HEK293 (cell line): ENCODE measurements at regions not wholly inside any gene's neighbourhood (a gene's known extent, or its start where the extent isn't known, plus 50 kb on each side); places are given as distances from the start of the nearest gene placed in this dataset.
A peak's percentile ranks its signal among the peaks of the same experiment; 100 is the strongest.

Experiments
- CTCF ChIA-PET: fragments of 350-600 bp; formaldehyde crosslinking; extraction: SDS; loops from one replicate; lab custom pipeline; 2021; ENCODE audit warnings: antibody characterized with exemption; lab: Yijun Ruan, JAX
- POLR2A ChIA-PET: fragments of 300-600 bp; formaldehyde crosslinking; extraction: SDS; loops from one replicate; lab custom pipeline; 2020; ENCODE audit warnings: antibody characterized with exemption, inconsistent platforms; lab: Yijun Ruan, JAX
- H3K27ac ChIP-seq: fragments of 200-500 bp; sonication (Bioruptor generic); 2 replicates; pipeline ENCODE4 v1.5.1; 2014; ENCODE audit warnings: low read depth, low read length, control low read depth, inconsistent platforms; ENCODE audit errors: extremely low read depth
- H3K36me3 ChIP-seq, 2 experiments: fragments of 200-500 bp in 1 of 2; sonication (Bioruptor generic) in 1 of 2; 1 replicate in 1 of 2; 2 replicates in 1 of 2; pipeline ENCODE4 v1.5.1; 2014 to 2017; ENCODE audit warnings: inconsistent platforms in 2 of 2, low read length in 2 of 2; ENCODE audit not compliant: control insufficient read depth in 2 of 2, insufficient read depth in 1 of 2
- H3K4me1 ChIP-seq: fragments of 200-500 bp; sonication (Bioruptor generic); 2 replicates; pipeline ENCODE4 v1.5.1; 2014; ENCODE audit warnings: mild to moderate bottlenecking, low read length, inconsistent platforms; ENCODE audit not compliant: control insufficient read depth, insufficient read depth
- H3K4me3 ChIP-seq: 2 replicates; pipeline ENCODE4 v1.5.1; 2011; ENCODE audit warnings: low read depth, mild to moderate bottlenecking, control low read depth, low read length, moderate library complexity
- H3K9me3 ChIP-seq: fragments of 200-500 bp; sonication (Bioruptor generic); 2 replicates; pipeline ENCODE4 v1.5.1; 2014; ENCODE audit warnings: low read depth, low read length, inconsistent platforms; ENCODE audit not compliant: control insufficient read depth, insufficient read depth
- FEZF1 ChIP-seq: fragments of 450-650 bp; formaldehyde crosslinking; IDR thresholded peaks from 2 replicates; pipeline ENCODE4 v1.5.1; 2016; ENCODE audit warnings: missing biosample characterization, missing genetic modification characterization
- PRDM6 ChIP-seq: fragments of 450-650 bp; formaldehyde crosslinking; IDR thresholded peaks from 2 replicates; pipeline ENCODE4 v1.5.1; 2017; ENCODE audit warnings: missing biosample characterization, missing genetic modification characterization
- SETDB1 ChIP-seq: IDR thresholded peaks from one replicate; pipeline ENCODE4 v1.6.1; 2017; ENCODE audit warnings: mild to moderate bottlenecking, low read length, moderate library complexity, mixed read lengths; ENCODE audit not compliant: insufficient read length
- SP7 ChIP-seq: fragments of 450-650 bp; formaldehyde crosslinking; IDR thresholded peaks from 2 replicates; pipeline ENCODE4 v1.5.1; 2016; ENCODE audit warnings: missing biosample characterization, missing genetic modification characterization
- WT1 ChIP-seq: fragments of 450-650 bp; formaldehyde crosslinking; IDR thresholded peaks from 2 replicates; pipeline ENCODE4 v1.5.1; 2016; ENCODE audit warnings: missing biosample characterization, missing genetic modification characterization
- ZFHX2 ChIP-seq: fragments of 450-650 bp; formaldehyde crosslinking; conservative IDR thresholded peaks from 2 replicates; pipeline ENCODE4 v1.5.1; 2016; ENCODE audit warnings: missing biosample characterization, missing genetic modification characterization
- ZNF140 ChIP-seq: fragments of 450-650 bp; formaldehyde crosslinking; IDR thresholded peaks from 2 replicates; pipeline ENCODE4 v1.5.1; 2016; ENCODE audit warnings: missing biosample characterization, missing genetic modification characterization
- ZNF292 ChIP-seq: fragments of 450-650 bp; formaldehyde crosslinking; IDR thresholded peaks from 2 replicates; pipeline ENCODE4 v1.5.1; 2016; ENCODE audit warnings: low read depth, missing biosample characterization, missing genetic modification characterization, borderline replicate concordance
- ZNF335 ChIP-seq: fragments of 450-650 bp; formaldehyde crosslinking; conservative IDR thresholded peaks from 2 replicates; pipeline ENCODE4 v1.5.1; 2016; ENCODE audit warnings: missing biosample characterization, missing genetic modification characterization
- ZNF510 ChIP-seq: fragments of 450-650 bp; formaldehyde crosslinking; IDR thresholded peaks from 2 replicates; pipeline ENCODE4 v1.5.1; 2018; ENCODE audit warnings: mild to moderate bottlenecking, missing genetic modification characterization, missing biosample characterization; ENCODE audit not compliant: insufficient replicate concordance
- ZNF792 ChIP-seq: fragments of 450-650 bp; formaldehyde crosslinking; IDR thresholded peaks from 2 replicates; pipeline ENCODE4 v1.5.1; 2016; ENCODE audit warnings: missing biosample characterization, missing genetic modification characterization
- TF ChIP-seq, protein P1 (sequence below): fragments of 450-650 bp; formaldehyde crosslinking; conservative IDR thresholded peaks from 2 replicates; pipeline ENCODE4 v1.5.1; 2016; ENCODE audit warnings: low read depth, missing biosample characterization, missing genetic modification characterization
- TF ChIP-seq, protein P2 (sequence below): fragments of 450-650 bp; formaldehyde crosslinking; IDR thresholded peaks from 2 replicates; pipeline ENCODE4 v1.5.1; 2016; ENCODE audit warnings: missing biosample characterization, missing genetic modification characterization
- TF ChIP-seq, protein P3 (sequence below): fragments of 450-650 bp; formaldehyde crosslinking; IDR thresholded peaks from 2 replicates; pipeline ENCODE4 v1.5.1; 2017; ENCODE audit warnings: missing biosample characterization, missing genetic modification characterization
- TF ChIP-seq, protein P4 (sequence below): fragments of 450-650 bp; formaldehyde crosslinking; IDR thresholded peaks from 2 replicates; pipeline ENCODE4 v1.5.0; 2017; ENCODE audit warnings: missing biosample characterization, missing genetic modification characterization, borderline replicate concordance

GRCh38 chr7:113232885-113233284 lies 114.5 kb upstream of the SMIM30 start (continued):
- TF ChIP-seq, protein P1, sequence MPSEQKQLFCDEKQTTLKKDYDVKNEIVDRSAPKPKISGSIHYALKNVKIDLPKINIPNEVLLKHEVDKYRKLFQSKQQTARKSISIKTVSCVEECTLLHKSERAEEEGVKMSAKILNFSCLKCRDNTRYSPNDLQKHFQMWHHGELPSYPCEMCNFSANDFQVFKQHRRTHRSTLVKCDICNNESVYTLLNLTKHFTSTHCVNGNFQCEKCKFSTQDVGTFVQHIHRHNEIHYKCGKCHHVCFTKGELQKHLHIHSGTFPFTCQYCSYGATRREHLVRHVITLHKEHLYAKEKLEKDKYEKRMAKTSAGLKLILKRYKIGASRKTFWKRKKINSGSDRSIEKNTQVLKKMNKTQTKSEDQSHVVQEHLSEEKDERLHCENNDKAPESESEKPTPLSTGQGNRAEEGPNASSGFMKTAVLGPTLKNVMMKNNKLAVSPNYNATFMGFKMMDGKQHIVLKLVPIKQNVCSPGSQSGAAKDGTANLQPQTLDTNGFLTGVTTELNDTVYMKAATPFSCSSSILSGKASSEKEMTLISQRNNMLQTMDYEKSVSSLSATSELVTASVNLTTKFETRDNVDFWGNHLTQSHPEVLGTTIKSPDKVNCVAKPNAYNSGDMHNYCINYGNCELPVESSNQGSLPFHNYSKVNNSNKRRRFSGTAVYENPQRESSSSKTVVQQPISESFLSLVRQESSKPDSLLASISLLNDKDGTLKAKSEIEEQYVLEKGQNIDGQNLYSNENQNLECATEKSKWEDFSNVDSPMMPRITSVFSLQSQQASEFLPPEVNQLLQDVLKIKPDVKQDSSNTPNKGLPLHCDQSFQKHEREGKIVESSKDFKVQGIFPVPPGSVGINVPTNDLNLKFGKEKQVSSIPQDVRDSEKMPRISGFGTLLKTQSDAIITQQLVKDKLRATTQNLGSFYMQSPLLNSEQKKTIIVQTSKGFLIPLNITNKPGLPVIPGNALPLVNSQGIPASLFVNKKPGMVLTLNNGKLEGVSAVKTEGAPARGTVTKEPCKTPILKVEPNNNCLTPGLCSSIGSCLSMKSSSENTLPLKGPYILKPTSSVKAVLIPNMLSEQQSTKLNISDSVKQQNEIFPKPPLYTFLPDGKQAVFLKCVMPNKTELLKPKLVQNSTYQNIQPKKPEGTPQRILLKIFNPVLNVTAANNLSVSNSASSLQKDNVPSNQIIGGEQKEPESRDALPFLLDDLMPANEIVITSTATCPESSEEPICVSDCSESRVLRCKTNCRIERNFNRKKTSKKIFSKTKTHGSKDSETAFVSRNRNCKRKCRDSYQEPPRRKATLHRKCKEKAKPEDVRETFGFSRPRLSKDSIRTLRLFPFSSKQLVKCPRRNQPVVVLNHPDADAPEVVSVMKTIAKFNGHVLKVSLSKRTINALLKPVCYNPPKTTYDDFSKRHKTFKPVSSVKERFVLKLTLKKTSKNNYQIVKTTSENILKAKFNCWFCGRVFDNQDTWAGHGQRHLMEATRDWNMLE (tag by site-specific recombination), result no peak
- no peak for TF ChIP-seq ZFHX2 (tag by site-specific recombination)

GRCh38 chr7:113230691-113231090 lies 112.3 kb upstream of the SMIM30 start:
- no peaks in the 10 kb centered on the region for H3K9me3 ChIP-seq
- no peaks in the 10 kb centered on the region for H3K4me1 ChIP-seq
- POLR2A ChIA-PET, result no interaction called here
- H3K27ac ChIP-seq, result no peak overlapping the region
- CTCF ChIA-PET, result interaction anchor here (1.4 kb wide), 1 partner anchor 71 kb away, joined by 3 read pairs; no protein-coding TSS in a partner anchor
- no peaks in the 10 kb centered on the region for H3K36me3 ChIP-seq
- TF ChIP-seq SETDB1, result no peak
- TF ChIP-seq ZNF510 (tag by site-specific recombination), result no peak
- TF ChIP-seq ZNF792 (tag by site-specific recombination), result no peak
- no peak for TF ChIP-seq ZNF140
- TF ChIP-seq, all 188 proteins: peak for 0
- H3K4me3 ChIP-seq, result no peak overlapping the region

DNA sequence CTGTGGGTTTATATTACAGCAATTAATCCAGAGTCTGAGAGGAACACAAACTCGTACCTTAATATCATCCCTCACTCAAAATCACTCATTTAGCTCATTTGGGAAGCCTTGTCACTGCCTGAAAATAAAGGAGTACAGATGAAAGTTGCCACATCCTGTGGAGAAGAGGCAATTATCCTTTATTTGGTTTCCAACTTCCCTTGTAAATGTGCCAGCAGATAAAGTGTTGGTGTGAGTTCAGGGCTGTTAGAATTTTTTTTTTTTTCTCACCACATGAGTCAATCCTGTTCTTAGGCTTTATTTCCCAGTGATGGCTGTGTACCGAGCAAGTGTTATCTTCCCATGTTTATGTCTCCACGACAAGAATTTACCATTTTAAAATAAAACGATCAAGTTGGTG lies 99.0 kb upstream of the SMIM30 start:
- ChIA-PET POLR2A (no interaction called here), CTCF (interaction anchor here (0.6 kb wide), 1 partner anchor 177 kb away, joined by 3 read pairs; no protein-coding TSS in a partner anchor)
- Histone ChIP-seq H3K27ac (no peak overlapping the region), H3K4me3 (no peak overlapping the region), H3K4me1 (0 out of 2 replicates have a peak, but pooled peaks cover 2% of the 10 kb centered on the region), H3K9me3 (no peaks in the 10 kb centered on the region), H3K36me3 (no peaks in the 10 kb centered on the region)
- TF ChIP-seq SP7 (tag by site-specific recombination) (0 out of 2 replicates have a peak, but pooled peaks have one; percentile 11), PRDM6 (tag by site-specific recombination) (peak; percentile 20; the same call in 1 of the 2 replicates), ZNF292 (tag by site-specific recombination) (no peak), ZNF335 (tag by site-specific recombination) (peak; percentile 64), WT1 (tag by site-specific recombination) (peak; percentile 28; the same call in 1 of the 2 replicates), FEZF1 (tag by site-specific recombination) (peak; percentile 28; the same call in 1 of the 2 replicates)
- TF ChIP-seq, protein P2, sequence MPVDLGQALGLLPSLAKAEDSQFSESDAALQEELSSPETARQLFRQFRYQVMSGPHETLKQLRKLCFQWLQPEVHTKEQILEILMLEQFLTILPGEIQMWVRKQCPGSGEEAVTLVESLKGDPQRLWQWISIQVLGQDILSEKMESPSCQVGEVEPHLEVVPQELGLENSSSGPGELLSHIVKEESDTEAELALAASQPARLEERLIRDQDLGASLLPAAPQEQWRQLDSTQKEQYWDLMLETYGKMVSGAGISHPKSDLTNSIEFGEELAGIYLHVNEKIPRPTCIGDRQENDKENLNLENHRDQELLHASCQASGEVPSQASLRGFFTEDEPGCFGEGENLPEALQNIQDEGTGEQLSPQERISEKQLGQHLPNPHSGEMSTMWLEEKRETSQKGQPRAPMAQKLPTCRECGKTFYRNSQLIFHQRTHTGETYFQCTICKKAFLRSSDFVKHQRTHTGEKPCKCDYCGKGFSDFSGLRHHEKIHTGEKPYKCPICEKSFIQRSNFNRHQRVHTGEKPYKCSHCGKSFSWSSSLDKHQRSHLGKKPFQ (tag by site-specific recombination), result peak; percentile 73
- TF ChIP-seq, protein P3, sequence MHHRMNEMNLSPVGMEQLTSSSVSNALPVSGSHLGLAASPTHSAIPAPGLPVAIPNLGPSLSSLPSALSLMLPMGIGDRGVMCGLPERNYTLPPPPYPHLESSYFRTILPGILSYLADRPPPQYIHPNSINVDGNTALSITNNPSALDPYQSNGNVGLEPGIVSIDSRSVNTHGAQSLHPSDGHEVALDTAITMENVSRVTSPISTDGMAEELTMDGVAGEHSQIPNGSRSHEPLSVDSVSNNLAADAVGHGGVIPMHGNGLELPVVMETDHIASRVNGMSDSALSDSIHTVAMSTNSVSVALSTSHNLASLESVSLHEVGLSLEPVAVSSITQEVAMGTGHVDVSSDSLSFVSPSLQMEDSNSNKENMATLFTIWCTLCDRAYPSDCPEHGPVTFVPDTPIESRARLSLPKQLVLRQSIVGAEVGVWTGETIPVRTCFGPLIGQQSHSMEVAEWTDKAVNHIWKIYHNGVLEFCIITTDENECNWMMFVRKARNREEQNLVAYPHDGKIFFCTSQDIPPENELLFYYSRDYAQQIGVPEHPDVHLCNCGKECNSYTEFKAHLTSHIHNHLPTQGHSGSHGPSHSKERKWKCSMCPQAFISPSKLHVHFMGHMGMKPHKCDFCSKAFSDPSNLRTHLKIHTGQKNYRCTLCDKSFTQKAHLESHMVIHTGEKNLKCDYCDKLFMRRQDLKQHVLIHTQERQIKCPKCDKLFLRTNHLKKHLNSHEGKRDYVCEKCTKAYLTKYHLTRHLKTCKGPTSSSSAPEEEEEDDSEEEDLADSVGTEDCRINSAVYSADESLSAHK, result peak; percentile 90
- TF ChIP-seq, protein P4, sequence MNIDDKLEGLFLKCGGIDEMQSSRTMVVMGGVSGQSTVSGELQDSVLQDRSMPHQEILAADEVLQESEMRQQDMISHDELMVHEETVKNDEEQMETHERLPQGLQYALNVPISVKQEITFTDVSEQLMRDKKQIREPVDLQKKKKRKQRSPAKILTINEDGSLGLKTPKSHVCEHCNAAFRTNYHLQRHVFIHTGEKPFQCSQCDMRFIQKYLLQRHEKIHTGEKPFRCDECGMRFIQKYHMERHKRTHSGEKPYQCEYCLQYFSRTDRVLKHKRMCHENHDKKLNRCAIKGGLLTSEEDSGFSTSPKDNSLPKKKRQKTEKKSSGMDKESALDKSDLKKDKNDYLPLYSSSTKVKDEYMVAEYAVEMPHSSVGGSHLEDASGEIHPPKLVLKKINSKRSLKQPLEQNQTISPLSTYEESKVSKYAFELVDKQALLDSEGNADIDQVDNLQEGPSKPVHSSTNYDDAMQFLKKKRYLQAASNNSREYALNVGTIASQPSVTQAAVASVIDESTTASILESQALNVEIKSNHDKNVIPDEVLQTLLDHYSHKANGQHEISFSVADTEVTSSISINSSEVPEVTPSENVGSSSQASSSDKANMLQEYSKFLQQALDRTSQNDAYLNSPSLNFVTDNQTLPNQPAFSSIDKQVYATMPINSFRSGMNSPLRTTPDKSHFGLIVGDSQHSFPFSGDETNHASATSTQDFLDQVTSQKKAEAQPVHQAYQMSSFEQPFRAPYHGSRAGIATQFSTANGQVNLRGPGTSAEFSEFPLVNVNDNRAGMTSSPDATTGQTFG, result no peak
